ENCODE measurements at regions not wholly inside any gene's neighbourhood (a gene's known extent, or its start where the extent isn't known, plus 50 kb on each side); places are given as distances from the start of the nearest gene placed in this dataset.

- H3K9ac ChIP-seq (ENCODE audit: low read depth in 1 of 2, low read length in 2 of 2) = no peak overlapping the region
- no peaks in the 10 kb centered on the region for H3K27me3 ChIP-seq (ENCODE audit: control insufficient read depth in 1 of 2, insufficient read depth in 2 of 2, low read length in 2 of 2)
- H3K4me3 ChIP-seq (ENCODE audit: low read depth in 1 of 2, low read length in 2 of 2) = no peak overlapping the region
- no peaks in the 10 kb centered on the region for H3K36me3 ChIP-seq (ENCODE audit: control insufficient read depth in 1 of 2, insufficient read depth in 2 of 2, low read length in 2 of 2)
- no peak overlapping the region for H3K27ac ChIP-seq (ENCODE audit: low read depth, low read length)
- no peaks in the 10 kb centered on the region for H3K4me1 ChIP-seq (ENCODE audit: control insufficient read depth in 1 of 2, insufficient read depth in 2 of 2, low read length in 2 of 2)
- no peaks in the 10 kb centered on the region for H3K9me3 ChIP-seq (ENCODE audit: control insufficient read depth in 1 of 2, low read length in 2 of 2)
Measured at GRCh38 chrX:10033375-10034007, 66.3 kb downstream of the CLDN34 start.

GRCh38 chrX:10034740-10035260 lies 67.6 kb downstream of the CLDN34 start:
- no peak overlapping the region for H3K4me3 ChIP-seq (ENCODE audit: low read depth in 1 of 2, low read length in 2 of 2)
- H3K9me3 ChIP-seq (ENCODE audit: control insufficient read depth in 1 of 2, low read length in 2 of 2) = no peaks in the 10 kb centered on the region
- no peaks in the 10 kb centered on the region for H3K36me3 ChIP-seq (ENCODE audit: control insufficient read depth in 1 of 2, insufficient read depth in 2 of 2, low read length in 2 of 2)
- H3K4me1 ChIP-seq (ENCODE audit: control insufficient read depth in 1 of 2, insufficient read depth in 2 of 2, low read length in 2 of 2) = no peaks in the 10 kb centered on the region
- no peak overlapping the region for H3K9ac ChIP-seq (ENCODE audit: low read depth in 1 of 2, low read length in 2 of 2)
- no peaks in the 10 kb centered on the region for H3K27me3 ChIP-seq (ENCODE audit: control insufficient read depth in 1 of 2, insufficient read depth in 2 of 2, low read length in 2 of 2)
- H3K27ac ChIP-seq (ENCODE audit: low read depth, low read length) = no peak overlapping the region

- no peaks in the 10 kb centered on the region for H3K4me1 ChIP-seq (ENCODE audit: control insufficient read depth in 1 of 2, insufficient read depth in 2 of 2, low read length in 2 of 2)
- H3K27me3 ChIP-seq (ENCODE audit: control insufficient read depth in 1 of 2, insufficient read depth in 2 of 2, low read length in 2 of 2) = no peaks in the 10 kb centered on the region
- no peak overlapping the region for H3K4me3 ChIP-seq (ENCODE audit: low read depth in 1 of 2, low read length in 2 of 2)
- H3K36me3 ChIP-seq (ENCODE audit: control insufficient read depth in 1 of 2, insufficient read depth in 2 of 2, low read length in 2 of 2) = no peaks in the 10 kb centered on the region
- no peak overlapping the region for H3K9ac ChIP-seq (ENCODE audit: low read depth in 1 of 2, low read length in 2 of 2)
- no peaks in the 10 kb centered on the region for H3K9me3 ChIP-seq (ENCODE audit: control insufficient read depth in 1 of 2, low read length in 2 of 2)
- no peak overlapping the region for H3K27ac ChIP-seq (ENCODE audit: low read depth, low read length)
Measured at GRCh38 chrX:10038585-10038984, 71.4 kb downstream of the CLDN34 start.

- H3K36me3 ChIP-seq (ENCODE audit: control insufficient read depth in 1 of 2, insufficient read depth in 2 of 2, low read length in 2 of 2) = no peaks in the 10 kb centered on the region
- H3K9ac ChIP-seq (ENCODE audit: low read depth in 1 of 2, low read length in 2 of 2) = no peak overlapping the region
- no peak overlapping the region for H3K4me3 ChIP-seq (ENCODE audit: low read depth in 1 of 2, low read length in 2 of 2)
- H3K9me3 ChIP-seq (ENCODE audit: control insufficient read depth in 1 of 2, low read length in 2 of 2) = no peaks in the 10 kb centered on the region
- no peaks in the 10 kb centered on the region for H3K27me3 ChIP-seq (ENCODE audit: control insufficient read depth in 1 of 2, insufficient read depth in 2 of 2, low read length in 2 of 2)
- peaks cover 0 to 4% of the 10 kb centered on the region in 2 donors for H3K4me1 ChIP-seq (ENCODE audit: control insufficient read depth in 1 of 2, insufficient read depth in 2 of 2, low read length in 2 of 2)
- H3K27ac ChIP-seq (ENCODE audit: low read depth, low read length) = no peak overlapping the region
Measured at GRCh38 chrX:10039821-10040793, 72.9 kb downstream of the CLDN34 start.

- no peak overlapping the region for H3K9ac ChIP-seq (ENCODE audit: low read depth in 1 of 2, low read length in 2 of 2)
- peaks cover 0 to 4% of the 10 kb centered on the region in 2 donors for H3K4me1 ChIP-seq (ENCODE audit: control insufficient read depth in 1 of 2, insufficient read depth in 2 of 2, low read length in 2 of 2)
- H3K27ac ChIP-seq (ENCODE audit: low read depth, low read length) = no peak overlapping the region
- H3K9me3 ChIP-seq (ENCODE audit: control insufficient read depth in 1 of 2, low read length in 2 of 2) = no peaks in the 10 kb centered on the region
- H3K36me3 ChIP-seq (ENCODE audit: control insufficient read depth in 1 of 2, insufficient read depth in 2 of 2, low read length in 2 of 2) = no peaks in the 10 kb centered on the region
- H3K4me3 ChIP-seq (ENCODE audit: low read depth in 1 of 2, low read length in 2 of 2) = no peak overlapping the region
- H3K27me3 ChIP-seq (ENCODE audit: control insufficient read depth in 1 of 2, insufficient read depth in 2 of 2, low read length in 2 of 2) = no peaks in the 10 kb centered on the region
Measured at GRCh38 chrX:10040961-10041360, 73.8 kb downstream of the CLDN34 start.

- H3K9me3 ChIP-seq (ENCODE audit: control insufficient read depth in 1 of 2, low read length in 2 of 2) = no peaks in the 10 kb centered on the region
- H3K36me3 ChIP-seq (ENCODE audit: control insufficient read depth in 1 of 2, insufficient read depth in 2 of 2, low read length in 2 of 2) = no peaks in the 10 kb centered on the region
- no peaks in the 10 kb centered on the region for H3K27me3 ChIP-seq (ENCODE audit: control insufficient read depth in 1 of 2, insufficient read depth in 2 of 2, low read length in 2 of 2)
- H3K27ac ChIP-seq (ENCODE audit: low read depth, low read length) = no peak overlapping the region
- peaks cover 0 to 4% of the 10 kb centered on the region in 2 donors for H3K4me1 ChIP-seq (ENCODE audit: control insufficient read depth in 1 of 2, insufficient read depth in 2 of 2, low read length in 2 of 2)
- no peak overlapping the region for H3K9ac ChIP-seq (ENCODE audit: low read depth in 1 of 2, low read length in 2 of 2)
- H3K4me3 ChIP-seq (ENCODE audit: low read depth in 1 of 2, low read length in 2 of 2) = no peak overlapping the region
Measured at GRCh38 chrX:10041383-10041782, 74.2 kb downstream of the CLDN34 start.

- no peaks in the 10 kb centered on the region for H3K36me3 ChIP-seq (ENCODE audit: control insufficient read depth in 1 of 2, insufficient read depth in 2 of 2, low read length in 2 of 2)
- no peak overlapping the region for H3K9ac ChIP-seq (ENCODE audit: low read depth in 1 of 2, low read length in 2 of 2)
- H3K9me3 ChIP-seq (ENCODE audit: control insufficient read depth in 1 of 2, low read length in 2 of 2) = no peaks in the 10 kb centered on the region
- no peak overlapping the region for H3K4me3 ChIP-seq (ENCODE audit: low read depth in 1 of 2, low read length in 2 of 2)
- H3K27ac ChIP-seq (ENCODE audit: low read depth, low read length) = no peak overlapping the region
- H3K4me1 ChIP-seq (ENCODE audit: control insufficient read depth in 1 of 2, insufficient read depth in 2 of 2, low read length in 2 of 2) = peaks cover 0 to 7% of the 10 kb centered on the region in 2 donors
- no peaks in the 10 kb centered on the region for H3K27me3 ChIP-seq (ENCODE audit: control insufficient read depth in 1 of 2, insufficient read depth in 2 of 2, low read length in 2 of 2)
Measured at GRCh38 chrX:10042055-10042454, 74.9 kb downstream of the CLDN34 start.

- H3K4me3 ChIP-seq (ENCODE audit: low read depth in 1 of 2, low read length in 2 of 2) = no peak overlapping the region
- H3K4me1 ChIP-seq (ENCODE audit: control insufficient read depth in 1 of 2, insufficient read depth in 2 of 2, low read length in 2 of 2) = peaks cover 0 to 7% of the 10 kb centered on the region in 2 donors
- H3K9me3 ChIP-seq (ENCODE audit: control insufficient read depth in 1 of 2, low read length in 2 of 2) = no peaks in the 10 kb centered on the region
- no peaks in the 10 kb centered on the region for H3K36me3 ChIP-seq (ENCODE audit: control insufficient read depth in 1 of 2, insufficient read depth in 2 of 2, low read length in 2 of 2)
- no peaks in the 10 kb centered on the region for H3K27me3 ChIP-seq (ENCODE audit: control insufficient read depth in 1 of 2, insufficient read depth in 2 of 2, low read length in 2 of 2)
- no peak overlapping the region for H3K9ac ChIP-seq (ENCODE audit: low read depth in 1 of 2, low read length in 2 of 2)
- H3K27ac ChIP-seq (ENCODE audit: low read depth, low read length) = no peak overlapping the region
Measured at GRCh38 chrX:10043386-10043785, 76.2 kb downstream of the CLDN34 start.

GRCh38 chrX:10044021-10044420 lies 76.9 kb downstream of the CLDN34 start:
- H3K4me1 ChIP-seq (ENCODE audit: control insufficient read depth in 1 of 2, insufficient read depth in 2 of 2, low read length in 2 of 2) = peaks cover 0 to 7% of the 10 kb centered on the region in 2 donors
- H3K4me3 ChIP-seq (ENCODE audit: low read depth in 1 of 2, low read length in 2 of 2) = no peak overlapping the region
- H3K27me3 ChIP-seq (ENCODE audit: control insufficient read depth in 1 of 2, insufficient read depth in 2 of 2, low read length in 2 of 2) = no peaks in the 10 kb centered on the region
- H3K27ac ChIP-seq (ENCODE audit: low read depth, low read length) = no peak overlapping the region
- no peak overlapping the region for H3K9ac ChIP-seq (ENCODE audit: low read depth in 1 of 2, low read length in 2 of 2)
- H3K9me3 ChIP-seq (ENCODE audit: control insufficient read depth in 1 of 2, low read length in 2 of 2) = no peaks in the 10 kb centered on the region
- H3K36me3 ChIP-seq (ENCODE audit: control insufficient read depth in 1 of 2, insufficient read depth in 2 of 2, low read length in 2 of 2) = no peaks in the 10 kb centered on the region

GRCh38 chrX:10045327-10046000 lies 78.3 kb downstream of the CLDN34 start:
- Histone ChIP-seq H3K27me3 (ENCODE audit: control insufficient read depth in 1 of 2, insufficient read depth in 2 of 2, low read length in 2 of 2) (no peaks in the 10 kb centered on the region), H3K36me3 (ENCODE audit: control insufficient read depth in 1 of 2, insufficient read depth in 2 of 2, low read length in 2 of 2) (no peaks in the 10 kb centered on the region), H3K9ac (ENCODE audit: low read depth in 1 of 2, low read length in 2 of 2) (no peak overlapping the region), H3K4me1 (ENCODE audit: control insufficient read depth in 1 of 2, insufficient read depth in 2 of 2, low read length in 2 of 2) (peaks cover 0 to 7% of the 10 kb centered on the region in 2 donors), H3K27ac (ENCODE audit: low read depth, low read length) (no peak overlapping the region), H3K4me3 (ENCODE audit: low read depth in 1 of 2, low read length in 2 of 2) (no peak overlapping the region), H3K9me3 (ENCODE audit: control insufficient read depth in 1 of 2, low read length in 2 of 2) (no peaks in the 10 kb centered on the region)
